ENCODE measurements at regions not wholly inside any gene's neighbourhood (a gene's known extent, or its start where the extent isn't known, plus 50 kb on each side); places are given as distances from the start of the nearest gene placed in this dataset.

DNA sequence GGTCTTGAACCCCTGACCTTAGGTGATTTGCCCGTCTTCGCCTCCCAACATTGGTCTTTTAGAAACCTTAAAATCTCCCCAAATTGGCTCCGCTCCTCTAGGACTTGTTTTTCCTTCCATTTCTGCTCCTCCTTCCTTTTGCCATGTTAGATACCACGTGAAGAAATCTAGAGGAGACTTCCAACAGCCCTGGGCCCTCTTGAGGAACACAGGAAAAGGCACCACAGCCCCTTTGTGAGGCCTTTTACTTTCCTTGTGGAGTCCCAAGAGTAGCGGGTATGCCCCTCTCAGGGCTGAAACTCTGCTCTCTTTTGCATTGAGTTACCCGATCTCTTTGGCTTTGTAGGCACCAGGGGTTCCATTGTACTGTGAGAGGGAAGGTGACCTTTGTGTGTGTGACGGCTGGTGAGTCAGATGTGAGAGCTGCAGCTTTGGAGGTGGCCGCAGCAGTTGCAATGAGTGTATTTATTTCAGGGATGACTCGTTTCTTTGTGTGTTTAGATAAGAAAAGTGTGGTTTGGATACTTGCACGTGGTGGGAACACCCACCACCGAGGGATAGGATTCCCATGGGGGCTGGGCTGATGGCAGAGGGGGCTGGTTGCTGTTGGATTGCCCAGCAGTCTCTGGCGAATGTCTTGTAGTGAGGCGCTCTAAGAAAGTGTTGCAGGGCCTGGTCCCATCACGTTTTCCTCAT, 218.4 kb upstream of the HS6ST1 start:
- TF ChIP-seq EZH2 (IDR thresholded peaks at IDR 0.05; ENCODE audit: low read length), result no peak
- TF ChIP-seq, protein P1, sequence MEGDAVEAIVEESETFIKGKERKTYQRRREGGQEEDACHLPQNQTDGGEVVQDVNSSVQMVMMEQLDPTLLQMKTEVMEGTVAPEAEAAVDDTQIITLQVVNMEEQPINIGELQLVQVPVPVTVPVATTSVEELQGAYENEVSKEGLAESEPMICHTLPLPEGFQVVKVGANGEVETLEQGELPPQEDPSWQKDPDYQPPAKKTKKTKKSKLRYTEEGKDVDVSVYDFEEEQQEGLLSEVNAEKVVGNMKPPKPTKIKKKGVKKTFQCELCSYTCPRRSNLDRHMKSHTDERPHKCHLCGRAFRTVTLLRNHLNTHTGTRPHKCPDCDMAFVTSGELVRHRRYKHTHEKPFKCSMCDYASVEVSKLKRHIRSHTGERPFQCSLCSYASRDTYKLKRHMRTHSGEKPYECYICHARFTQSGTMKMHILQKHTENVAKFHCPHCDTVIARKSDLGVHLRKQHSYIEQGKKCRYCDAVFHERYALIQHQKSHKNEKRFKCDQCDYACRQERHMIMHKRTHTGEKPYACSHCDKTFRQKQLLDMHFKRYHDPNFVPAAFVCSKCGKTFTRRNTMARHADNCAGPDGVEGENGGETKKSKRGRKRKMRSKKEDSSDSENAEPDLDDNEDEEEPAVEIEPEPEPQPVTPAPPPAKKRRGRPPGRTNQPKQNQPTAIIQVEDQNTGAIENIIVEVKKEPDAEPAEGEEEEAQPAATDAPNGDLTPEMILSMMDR (optimal IDR thresholded peaks at IDR 0.05 in 1 of 3, IDR thresholded peaks at IDR 0.05 in 1 of 3, conservative IDR thresholded peaks at IDR 0.05 in 1 of 3; ENCODE audit: extremely low read depth in 1 of 3, insufficient read depth in 2 of 3, low read length in 3 of 3), result no peak
